Body of pancreas (tissue), 4 donors: ENCODE measurements at regions not wholly inside any gene's neighbourhood (a gene's known extent, or its start where the extent isn't known, plus 50 kb on each side); places are given as distances from the start of the nearest gene placed in this dataset.

Source experiments
- POLR2A ChIP-seq, 3 donors: fragments of 450-650 bp; IDR thresholded peaks; one replicate each; pipeline ENCODE4 v1.6.1; 2016; ENCODE audit warnings: antibody characterized with exemption in 3 of 3, mild to moderate bottlenecking in 2 of 3
- TF ChIP-seq, protein P1 (sequence below), 7 experiments: fragments of 450-650 bp in 4 of 7; fragments of 200-600 bp in 3 of 7; sonication (generic) in 3 of 7; IDR thresholded peaks; one replicate each; pipeline ENCODE4 v1.5.1; 2016 to 2019; ENCODE audit warnings: antibody characterized with exemption in 7 of 7

DNA sequence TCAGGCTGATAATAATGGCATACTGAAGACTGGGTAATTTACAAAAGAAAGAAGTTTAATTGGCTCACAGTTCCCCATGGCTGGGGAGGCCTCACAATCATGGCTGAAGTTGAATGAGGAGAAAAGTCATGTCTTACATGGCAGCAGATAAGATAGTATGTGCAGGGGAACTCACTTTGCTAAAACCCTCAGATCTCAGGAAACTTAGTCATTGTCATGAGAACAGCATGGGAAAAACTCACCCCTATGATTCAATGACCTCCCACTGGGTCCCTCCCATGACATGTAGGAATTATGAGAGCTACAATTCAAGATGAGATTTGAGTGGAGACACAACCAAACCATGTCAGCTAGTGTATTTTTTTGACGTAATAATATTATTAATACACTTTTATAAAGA, 149.8 kb upstream of the BOD1L1 start:
- TF ChIP-seq, protein P1, sequence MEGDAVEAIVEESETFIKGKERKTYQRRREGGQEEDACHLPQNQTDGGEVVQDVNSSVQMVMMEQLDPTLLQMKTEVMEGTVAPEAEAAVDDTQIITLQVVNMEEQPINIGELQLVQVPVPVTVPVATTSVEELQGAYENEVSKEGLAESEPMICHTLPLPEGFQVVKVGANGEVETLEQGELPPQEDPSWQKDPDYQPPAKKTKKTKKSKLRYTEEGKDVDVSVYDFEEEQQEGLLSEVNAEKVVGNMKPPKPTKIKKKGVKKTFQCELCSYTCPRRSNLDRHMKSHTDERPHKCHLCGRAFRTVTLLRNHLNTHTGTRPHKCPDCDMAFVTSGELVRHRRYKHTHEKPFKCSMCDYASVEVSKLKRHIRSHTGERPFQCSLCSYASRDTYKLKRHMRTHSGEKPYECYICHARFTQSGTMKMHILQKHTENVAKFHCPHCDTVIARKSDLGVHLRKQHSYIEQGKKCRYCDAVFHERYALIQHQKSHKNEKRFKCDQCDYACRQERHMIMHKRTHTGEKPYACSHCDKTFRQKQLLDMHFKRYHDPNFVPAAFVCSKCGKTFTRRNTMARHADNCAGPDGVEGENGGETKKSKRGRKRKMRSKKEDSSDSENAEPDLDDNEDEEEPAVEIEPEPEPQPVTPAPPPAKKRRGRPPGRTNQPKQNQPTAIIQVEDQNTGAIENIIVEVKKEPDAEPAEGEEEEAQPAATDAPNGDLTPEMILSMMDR (IDR thresholded peaks at IDR 0.05) = no peak
- TF ChIP-seq POLR2A (IDR thresholded peaks at IDR 0.05) = no peak
